ENCODE measurements at regions not wholly inside any gene's neighbourhood (a gene's known extent, or its start where the extent isn't known, plus 50 kb on each side); places are given as distances from the start of the nearest gene placed in this dataset.

GRCh38 chr2:145905371-145905770 is 1385.5 kb upstream of the ZEB2 start:
- no peak for TF ChIP-seq CTCF (IDR thresholded peaks at IDR 0.05)
- TF ChIP-seq POLR2A (IDR thresholded peaks at IDR 0.05) = no peak
